Trophoblast cell (in vitro differentiated cells and primary cell): ENCODE measurements at regions not wholly inside any gene's neighbourhood (a gene's known extent, or its start where the extent isn't known, plus 50 kb on each side); places are given as distances from the start of the nearest gene placed in this dataset.

Experiments used
- DNase-seq, 2 donors: peaks; one replicate each; pipeline ENCODE4 v3.0.0-alpha.2; 2016
- H2AFZ ChIP-seq: 2 replicates; pipeline ENCODE4 v1.6.1; 2013; ENCODE audit warnings: low read length, moderate library complexity, mild to moderate bottlenecking; ENCODE audit not compliant: insufficient read depth, poor library complexity
- H2AK5ac ChIP-seq: 2 replicates; pipeline ENCODE4 v1.6.1; 2013; ENCODE audit warnings: mild to moderate bottlenecking, low read length
- H2BK120ac ChIP-seq: 2 replicates; pipeline ENCODE4 v1.6.1; 2013; ENCODE audit warnings: low read length, mild to moderate bottlenecking, moderate library complexity; ENCODE audit not compliant: insufficient read depth, poor library complexity
- H2BK12ac ChIP-seq: 2 replicates; pipeline ENCODE4 v1.6.1; 2013; ENCODE audit warnings: mild to moderate bottlenecking, low read length, moderate library complexity
- H2BK5ac ChIP-seq: 2 replicates; pipeline ENCODE4 v1.6.1; 2013; ENCODE audit warnings: low read length, low read depth, moderate library complexity, mild to moderate bottlenecking; ENCODE audit not compliant: poor library complexity
- H3K14ac ChIP-seq: 2 replicates; pipeline ENCODE4 v1.6.1; 2013; ENCODE audit warnings: mild to moderate bottlenecking, low read length
- H3K18ac ChIP-seq: 2 replicates; pipeline ENCODE4 v1.6.1; 2013; ENCODE audit warnings: mild to moderate bottlenecking, low read length
- H3K23ac ChIP-seq: 2 replicates; pipeline ENCODE4 v1.6.1; 2013; ENCODE audit warnings: low read length
- H3K27ac ChIP-seq: 2 replicates; pipeline ENCODE4 v1.5.1; 2013; ENCODE audit warnings: low read depth, mild to moderate bottlenecking, inconsistent platforms, low read length, moderate library complexity
- H3K27me3 ChIP-seq: 2 replicates; pipeline ENCODE4 v1.6.1; 2013; ENCODE audit warnings: inconsistent platforms, mild to moderate bottlenecking, low read length, moderate library complexity; ENCODE audit not compliant: insufficient read depth
- H3K36me3 ChIP-seq, 2 experiments: 1 replicate in 1 of 2; 2 replicates in 1 of 2; pipeline ENCODE4 v1.6.1; 2013; ENCODE audit warnings: low read length in 2 of 2, mild to moderate bottlenecking in 2 of 2, moderate library complexity in 1 of 2; ENCODE audit not compliant: insufficient read depth in 2 of 2, control insufficient read depth in 1 of 2
- H3K4ac ChIP-seq: 2 replicates; pipeline ENCODE4 v1.6.1; 2013; ENCODE audit warnings: low read depth, mild to moderate bottlenecking, low read length, moderate library complexity
- H3K4me1 ChIP-seq, 2 experiments: 1 replicate in 1 of 2; 2 replicates in 1 of 2; pipeline ENCODE4 v1.6.1; 2013; ENCODE audit warnings: low read length in 2 of 2, mild to moderate bottlenecking in 2 of 2, moderate library complexity in 1 of 2; ENCODE audit not compliant: insufficient read depth in 2 of 2, control insufficient read depth in 1 of 2
- H3K4me2 ChIP-seq: 2 replicates; pipeline ENCODE4 v1.6.1; 2013; ENCODE audit warnings: inconsistent platforms, mild to moderate bottlenecking, low read length, moderate library complexity
- H3K4me3 ChIP-seq: 2 replicates; pipeline ENCODE4 v1.5.1; 2013; ENCODE audit warnings: mild to moderate bottlenecking, low read depth, low read length, inconsistent platforms
- H3K79me1 ChIP-seq: one replicate; pipeline ENCODE4 v1.6.1; 2013; ENCODE audit warnings: low read length
- H3K79me2 ChIP-seq: 2 replicates; pipeline ENCODE4 v1.6.1; 2013; ENCODE audit warnings: low read length, mild to moderate bottlenecking; ENCODE audit not compliant: control insufficient read depth, insufficient read depth, poor library complexity
- H3K9ac ChIP-seq: 2 replicates; pipeline ENCODE4 v1.6.1; 2013; ENCODE audit warnings: mild to moderate bottlenecking, low read length
- H3K9me3 ChIP-seq: 2 replicates; pipeline ENCODE4 v1.6.1; 2013; ENCODE audit warnings: low read depth, mild to moderate bottlenecking, control low read depth, inconsistent platforms, low read length; ENCODE audit not compliant: insufficient read depth
- H4K12ac ChIP-seq: 2 replicates; pipeline ENCODE4 v1.6.1; 2013; ENCODE audit warnings: low read depth, mild to moderate bottlenecking, low read length, moderate library complexity
- H4K8ac ChIP-seq: 2 replicates; pipeline ENCODE4 v1.6.1; 2013; ENCODE audit warnings: low read depth, mild to moderate bottlenecking, low read length, moderate library complexity
- H4K91ac ChIP-seq: one replicate; pipeline ENCODE4 v1.6.1; 2013; ENCODE audit warnings: low read depth, mild to moderate bottlenecking, low read length, moderate library complexity
- WGBS: extraction: QIAGEN DNeasy Blood & Tissue Kit; methylation state at CpG from one replicate; pipeline ENCODE4 v1.1.7; 2013; ENCODE audit warnings: missing lambda C conversion rate; ENCODE audit not compliant: insufficient read length, insufficient coverage; ENCODE audit errors: extremely low coverage; 5-methylcytosine and 5-hydroxymethylcytosine counted together

GRCh38 chr11:21640491-21640890 lies 552.4 kb upstream of the ANO5 start:
- Histone ChIP-seq H3K79me1 (no peaks in the 10 kb centered on the region), H4K91ac (no peak overlapping the region), H3K36me3 (no peaks in the 10 kb centered on the region), H3K14ac (no peak overlapping the region), H3K18ac (no peak overlapping the region), H2BK5ac (no peak overlapping the region), H2AK5ac (no peak overlapping the region), H3K23ac (no peak overlapping the region), H4K12ac (no peak overlapping the region), H3K9me3 (peaks cover 1% of the 10 kb centered on the region), H3K4me2 (no peak overlapping the region), H3K27me3 (no peaks in the 10 kb centered on the region), H3K79me2 (no peaks in the 10 kb centered on the region), H2BK12ac (no peak overlapping the region), H3K4me1 (no peaks in the 10 kb centered on the region), H3K4me3 (no peak overlapping the region), H3K9ac (no peak overlapping the region), H2AFZ (no peak overlapping the region), H4K8ac (no peak overlapping the region), H3K4ac (no peak overlapping the region), H3K27ac (no peak overlapping the region), H2BK120ac (no peak overlapping the region)
- no peak for DNase-seq
- no CpG with 5 or more reads among the region's 1 CpG for WGBS

DNA sequence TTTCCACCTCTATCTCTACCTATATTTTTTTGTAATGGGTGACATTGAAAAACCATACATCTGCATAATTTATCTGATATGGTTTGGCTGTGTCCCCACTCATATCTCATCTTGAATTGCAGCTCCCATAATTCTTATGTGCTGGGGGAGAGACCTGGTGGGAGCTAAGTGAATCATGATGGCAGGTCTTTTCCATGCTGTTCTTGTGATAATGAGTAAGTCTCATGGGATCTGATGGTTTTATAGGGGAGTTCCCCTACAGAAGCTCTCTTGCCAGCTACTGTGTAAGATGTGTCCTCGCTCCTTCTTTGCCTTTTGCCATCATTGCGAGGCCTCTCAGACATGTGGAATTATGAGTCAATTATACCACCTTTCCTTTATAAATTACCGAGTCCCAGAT lies 551.0 kb upstream of the ANO5 start:
- Histone ChIP-seq H3K27ac (no peak overlapping the region), H3K4me2 (no peak overlapping the region), H3K4me3 (no peak overlapping the region), H2BK5ac (no peak overlapping the region), H3K27me3 (no peaks in the 10 kb centered on the region), H4K91ac (no peak overlapping the region), H2BK120ac (no peak overlapping the region), H3K4ac (no peak overlapping the region), H3K4me1 (no peaks in the 10 kb centered on the region), H3K18ac (no peak overlapping the region), H2AK5ac (no peak overlapping the region), H3K9me3 (peaks cover 1% of the 10 kb centered on the region), H3K14ac (no peak overlapping the region), H3K79me1 (no peaks in the 10 kb centered on the region), H3K9ac (no peak overlapping the region), H3K23ac (no peak overlapping the region), H2BK12ac (no peak overlapping the region), H3K36me3 (no peaks in the 10 kb centered on the region), H3K79me2 (no peaks in the 10 kb centered on the region), H2AFZ (no peak overlapping the region), H4K8ac (no peak overlapping the region), H4K12ac (no peak overlapping the region)
- WGBS = no CpG with 5 or more reads among the region's 3 CpGs
- no peak for DNase-seq

DNA sequence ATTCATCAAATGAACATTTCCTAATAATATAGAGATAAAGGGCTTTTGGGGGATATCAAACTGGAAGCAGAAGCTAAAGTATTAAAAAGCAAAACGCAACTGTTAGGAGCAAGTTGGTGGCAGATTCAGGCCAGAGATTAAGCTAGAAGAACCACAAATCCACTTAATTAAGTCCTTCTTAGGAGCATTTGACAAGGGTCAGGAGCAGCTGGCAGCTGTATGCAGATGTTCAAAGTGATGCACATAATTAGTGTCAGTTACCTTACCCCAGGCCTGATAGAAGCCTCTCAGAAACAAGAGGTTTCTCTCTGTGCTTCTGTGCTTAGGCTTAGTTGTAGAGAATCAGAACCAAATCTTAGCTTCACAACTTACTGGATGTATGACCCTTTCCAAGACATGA lies 546.5 kb upstream of the ANO5 start:
- H3K14ac ChIP-seq = no peak overlapping the region
- WGBS = no CpG with 5 or more reads among the region's 1 CpG
- H3K9ac ChIP-seq = no peak overlapping the region

DNA sequence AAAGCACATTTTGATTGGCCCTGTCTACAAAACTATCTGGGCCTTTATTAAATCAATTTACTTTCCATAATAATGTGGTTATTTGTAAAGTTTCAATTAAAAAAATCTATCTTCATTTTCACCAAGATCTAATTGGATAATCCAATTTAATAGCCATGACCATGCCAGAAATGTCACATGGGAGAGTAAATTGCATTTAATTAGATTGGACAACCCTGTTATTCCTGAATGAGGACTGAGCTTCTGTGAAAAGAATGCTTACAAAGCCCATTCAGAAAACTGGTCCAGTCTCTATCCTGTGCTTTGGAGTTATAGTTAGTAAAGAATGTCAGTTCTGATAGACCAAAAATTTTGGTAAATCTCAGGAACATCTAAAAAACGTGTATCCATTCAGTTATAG lies 541.9 kb upstream of the ANO5 start:
- Histone ChIP-seq H3K18ac (no peak overlapping the region), H4K91ac (no peak overlapping the region), H3K9ac (no peak overlapping the region), H3K36me3 (no peaks in the 10 kb centered on the region), H3K14ac (no peak overlapping the region), H4K8ac (no peak overlapping the region), H3K79me2 (no peaks in the 10 kb centered on the region), H2BK120ac (no peak overlapping the region), H3K4me3 (no peak overlapping the region), H3K79me1 (no peaks in the 10 kb centered on the region), H3K9me3 (no peaks in the 10 kb centered on the region), H3K27me3 (no peaks in the 10 kb centered on the region), H3K4ac (no peak overlapping the region), H2AFZ (no peak overlapping the region), H3K23ac (no peak overlapping the region), H2BK5ac (no peak overlapping the region), H3K27ac (no peak overlapping the region), H2AK5ac (no peak overlapping the region), H3K4me1 (no peaks in the 10 kb centered on the region), H2BK12ac (no peak overlapping the region), H4K12ac (no peak overlapping the region), H3K4me2 (no peak overlapping the region)
- WGBS = no CpG with 5 or more reads among the region's 1 CpG
- DNase-seq = no peak

More for the DNA sequence above, 546.5 kb upstream of the ANO5 start:
- H3K4ac ChIP-seq = no peak overlapping the region
- H3K36me3 ChIP-seq = no peaks in the 10 kb centered on the region
- no peak overlapping the region for H3K4me3 ChIP-seq
- H3K27ac ChIP-seq = no peak overlapping the region
- no peak overlapping the region for H4K91ac ChIP-seq
- no peak overlapping the region for H2BK12ac ChIP-seq
- H2AFZ ChIP-seq = no peak overlapping the region
- H4K12ac ChIP-seq = no peak overlapping the region
- H4K8ac ChIP-seq = no peak overlapping the region
- no peaks in the 10 kb centered on the region for H3K79me2 ChIP-seq
- H3K79me1 ChIP-seq = no peaks in the 10 kb centered on the region
- H2BK120ac ChIP-seq = no peak overlapping the region
- peaks cover 1% of the 10 kb centered on the region for H3K9me3 ChIP-seq
- no peaks in the 10 kb centered on the region for H3K27me3 ChIP-seq
- H3K18ac ChIP-seq = no peak overlapping the region
- H2AK5ac ChIP-seq = no peak overlapping the region
- no peak overlapping the region for H3K4me2 ChIP-seq
- no peak overlapping the region for H2BK5ac ChIP-seq
- H3K4me1 ChIP-seq = no peaks in the 10 kb centered on the region
- H3K23ac ChIP-seq = no peak overlapping the region
- no peak for DNase-seq
